ENCODE measurements at regions not wholly inside any gene's neighbourhood (a gene's known extent, or its start where the extent isn't known, plus 50 kb on each side); places are given as distances from the start of the nearest gene placed in this dataset.

DNA sequence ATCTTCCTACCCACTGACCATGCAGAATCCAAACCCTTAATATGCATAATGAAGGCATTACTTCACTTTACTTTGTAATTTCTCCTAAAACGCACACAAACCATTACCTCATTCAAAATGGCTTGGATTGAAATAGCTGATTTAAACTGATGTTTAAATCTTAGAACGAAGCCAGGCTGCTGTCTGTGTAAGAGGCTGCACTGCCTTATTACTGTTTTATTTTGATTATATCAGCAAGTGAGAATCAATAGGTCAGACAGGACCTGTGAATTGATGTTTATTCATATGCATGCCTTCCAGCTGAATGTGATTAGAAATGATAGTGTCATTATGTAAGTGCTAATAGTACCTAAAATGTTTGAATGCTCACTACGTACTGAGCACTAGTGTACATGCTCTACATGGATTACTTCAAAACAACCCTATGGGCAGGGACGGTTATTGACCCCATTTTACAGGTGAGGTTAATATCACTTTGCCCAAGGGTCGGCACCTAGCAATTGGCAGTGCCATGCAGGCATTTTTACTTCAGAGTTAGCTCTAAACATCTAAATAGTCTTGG is 314.2 kb upstream of the CBLB start:
- Histone ChIP-seq H3K9ac (no peak overlapping the region), H3K27me3 (ENCODE audit: insufficient read depth) (no peaks in the 10 kb centered on the region), H4K20me1 (ENCODE audit: insufficient read depth) (no peaks in the 10 kb centered on the region), H3K36me3 (replicated peaks in 1 of 2; ENCODE audit: control insufficient read depth in 1 of 2, insufficient read depth in 2 of 2, low read length in 1 of 2) (no peaks in the 10 kb centered on the region), H2AFZ (ENCODE audit: low read depth) (no peak overlapping the region), H3K9me2 (no peaks in the 10 kb centered on the region), H3F3A (replicated peaks; ENCODE audit: insufficient read depth) (no peaks in the 10 kb centered on the region), H3K4me3 (ENCODE audit: low read depth in 2 of 2, low read length in 1 of 2) (no peak overlapping the region), H3K4me1 (ENCODE audit: control insufficient read depth in 1 of 2, insufficient read depth in 2 of 2, low read depth in 1 of 2, low read length in 1 of 2) (no peaks in the 10 kb centered on the region), H3K79me2 (ENCODE audit: insufficient read depth) (no peaks in the 10 kb centered on the region), H3K9me3 (no peaks in the 10 kb centered on the region), H3K27ac (ENCODE audit: low read depth in 2 of 2, low read length in 1 of 2) (no peak overlapping the region), H3K4me2 (no peak overlapping the region)
- 88% methylated on average over 5 of the region's 5 CpGs for WGBS (ENCODE audit: low lambda C conversion rate)
- CTCF ChIA-PET: interaction anchor here (1.3 kb wide), 1 partner anchor 935 kb away, joined by 3 read pairs; no protein-coding TSS in a partner anchor
- POLR2A ChIA-PET: no interaction called here
- no peak for DNase-seq
- TF ChIP-seq SIN3A (IDR thresholded peaks at IDR 0.05; ENCODE audit: borderline replicate concordance, low read depth, low read length): no peak
- TF ChIP-seq NRF1 (IDR thresholded peaks at IDR 0.05; ENCODE audit: low read depth, low read length): no peak
- no peak for TF ChIP-seq MEF2A (IDR thresholded peaks at IDR 0.05; ENCODE audit: borderline replicate concordance, low read depth)
- no peak for TF ChIP-seq NFIC (IDR thresholded peaks at IDR 0.05; ENCODE audit: borderline replicate concordance)
- no peak for TF ChIP-seq TAF1 (IDR thresholded peaks at IDR 0.05; ENCODE audit: borderline replicate concordance, low read depth, low read length)
- no peak for TF ChIP-seq RFX5 (IDR thresholded peaks at IDR 0.05; ENCODE audit: low read length)
- no peak for TF ChIP-seq TEAD4 (IDR thresholded peaks at IDR 0.05; ENCODE audit: borderline replicate concordance, insufficient read depth)
- no peak for TF ChIP-seq CHD2 (IDR thresholded peaks at IDR 0.05; ENCODE audit: low read length, partially characterized antibody)
- TF ChIP-seq YY1 (IDR thresholded peaks at IDR 0.05; ENCODE audit: low read depth): no peak
- TF ChIP-seq JUND (IDR thresholded peaks at IDR 0.05): no peak
- TF ChIP-seq, protein P1, sequence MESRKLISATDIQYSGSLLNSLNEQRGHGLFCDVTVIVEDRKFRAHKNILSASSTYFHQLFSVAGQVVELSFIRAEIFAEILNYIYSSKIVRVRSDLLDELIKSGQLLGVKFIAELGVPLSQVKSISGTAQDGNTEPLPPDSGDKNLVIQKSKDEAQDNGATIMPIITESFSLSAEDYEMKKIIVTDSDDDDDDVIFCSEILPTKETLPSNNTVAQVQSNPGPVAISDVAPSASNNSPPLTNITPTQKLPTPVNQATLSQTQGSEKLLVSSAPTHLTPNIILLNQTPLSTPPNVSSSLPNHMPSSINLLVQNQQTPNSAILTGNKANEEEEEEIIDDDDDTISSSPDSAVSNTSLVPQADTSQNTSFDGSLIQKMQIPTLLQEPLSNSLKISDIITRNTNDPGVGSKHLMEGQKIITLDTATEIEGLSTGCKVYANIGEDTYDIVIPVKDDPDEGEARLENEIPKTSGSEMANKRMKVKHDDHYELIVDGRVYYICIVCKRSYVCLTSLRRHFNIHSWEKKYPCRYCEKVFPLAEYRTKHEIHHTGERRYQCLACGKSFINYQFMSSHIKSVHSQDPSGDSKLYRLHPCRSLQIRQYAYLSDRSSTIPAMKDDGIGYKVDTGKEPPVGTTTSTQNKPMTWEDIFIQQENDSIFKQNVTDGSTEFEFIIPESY (IDR thresholded peaks at IDR 0.05; ENCODE audit: borderline replicate concordance, low read depth): no peak
- no peak for TF ChIP-seq FOXM1 (IDR thresholded peaks at IDR 0.05; ENCODE audit: low read depth)
- no peak for TF ChIP-seq SMC3 (IDR thresholded peaks at IDR 0.05; ENCODE audit: low read depth, low read length)
- TF ChIP-seq FOXJ3 (CRISPR knock-in tag; IDR thresholded peaks at IDR 0.05): no peak

DNA sequence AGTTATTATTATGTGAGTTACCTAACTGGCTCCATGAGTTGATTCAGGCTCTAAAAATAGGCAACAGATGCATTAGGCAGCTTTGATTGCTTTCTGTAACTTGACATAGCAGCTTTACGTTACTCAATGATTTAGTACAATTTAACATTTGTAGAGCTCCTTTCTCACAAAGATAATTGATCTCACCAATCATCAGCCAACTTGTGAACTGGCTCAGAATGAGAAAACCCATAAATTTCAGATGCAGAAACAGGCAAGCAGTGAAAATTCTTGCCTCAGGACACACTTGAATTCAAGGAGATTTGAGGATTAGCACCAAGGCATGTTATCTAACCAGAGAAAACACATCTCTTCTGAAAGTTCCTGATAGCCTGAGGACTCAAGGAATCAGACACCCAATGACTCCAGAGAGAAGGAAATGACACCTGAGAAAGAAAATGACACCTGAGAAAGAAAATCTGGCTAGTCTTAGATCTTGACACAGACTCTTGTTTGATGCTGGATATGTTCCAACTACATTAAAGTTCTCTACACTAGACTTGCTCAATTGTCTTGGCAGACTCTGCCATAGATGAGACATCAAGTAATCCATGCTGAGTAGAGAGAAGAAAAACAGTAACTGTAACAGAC is 315.1 kb upstream of the CBLB start:
- Histone ChIP-seq H2AFZ (ENCODE audit: low read depth) (no peak overlapping the region), H3K4me2 (no peak overlapping the region), H3K27me3 (ENCODE audit: insufficient read depth) (no peaks in the 10 kb centered on the region), H3K9me3 (no peaks in the 10 kb centered on the region), H3F3A (replicated peaks; ENCODE audit: insufficient read depth) (no peaks in the 10 kb centered on the region), H3K9me2 (no peaks in the 10 kb centered on the region), H3K9ac (no peak overlapping the region), H3K27ac (ENCODE audit: low read depth in 2 of 2, low read length in 1 of 2) (no peak overlapping the region), H3K4me3 (ENCODE audit: low read depth in 2 of 2, low read length in 1 of 2) (no peak overlapping the region), H3K79me2 (ENCODE audit: insufficient read depth) (no peaks in the 10 kb centered on the region), H3K36me3 (replicated peaks in 1 of 2; ENCODE audit: control insufficient read depth in 1 of 2, insufficient read depth in 2 of 2, low read length in 1 of 2) (no peaks in the 10 kb centered on the region), H3K4me1 (ENCODE audit: control insufficient read depth in 1 of 2, insufficient read depth in 2 of 2, low read depth in 1 of 2, low read length in 1 of 2) (no peaks in the 10 kb centered on the region), H4K20me1 (ENCODE audit: insufficient read depth) (no peaks in the 10 kb centered on the region)
- no peak for DNase-seq
- CTCF ChIA-PET: no interaction called here
- 85% methylated on average over 1 of the region's 1 CpG for WGBS (ENCODE audit: low lambda C conversion rate)
- POLR2A ChIA-PET: no interaction called here
- TF ChIP-seq NFIC (IDR thresholded peaks at IDR 0.05; ENCODE audit: borderline replicate concordance) (peak; percentile 24; the same call in 1 of the 2 replicates), EZH2phosphoT487 (IDR thresholded peaks at IDR 0.05; ENCODE audit: borderline replicate concordance, low read depth) (no peak), POLR2AphosphoS5 (IDR thresholded peaks at IDR 0.05; ENCODE audit: low read depth, low read length) (no peak), TAF1 (IDR thresholded peaks at IDR 0.05; ENCODE audit: borderline replicate concordance, low read depth, low read length) (no peak), FOXM1 (IDR thresholded peaks at IDR 0.05; ENCODE audit: low read depth) (no peak), TCF12 (IDR thresholded peaks at IDR 0.05) (0 out of 2 replicates have a peak, but pooled peaks have one; percentile 10), JUND (IDR thresholded peaks at IDR 0.05) (no peak), SIN3A (IDR thresholded peaks at IDR 0.05; ENCODE audit: borderline replicate concordance, low read depth, low read length) (no peak), RXRA (IDR thresholded peaks at IDR 0.05; ENCODE audit: borderline replicate concordance, low read depth) (no peak)
- TF ChIP-seq, protein P2, sequence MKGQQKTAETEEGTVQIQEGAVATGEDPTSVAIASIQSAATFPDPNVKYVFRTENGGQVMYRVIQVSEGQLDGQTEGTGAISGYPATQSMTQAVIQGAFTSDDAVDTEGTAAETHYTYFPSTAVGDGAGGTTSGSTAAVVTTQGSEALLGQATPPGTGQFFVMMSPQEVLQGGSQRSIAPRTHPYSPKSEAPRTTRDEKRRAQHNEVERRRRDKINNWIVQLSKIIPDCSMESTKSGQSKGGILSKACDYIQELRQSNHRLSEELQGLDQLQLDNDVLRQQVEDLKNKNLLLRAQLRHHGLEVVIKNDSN (IDR thresholded peaks at IDR 0.05; ENCODE audit: borderline replicate concordance, low read depth): no peak
- TF ChIP-seq, protein P1 (IDR thresholded peaks at IDR 0.05; ENCODE audit: borderline replicate concordance, low read depth): no peak
- TF ChIP-seq, protein P3, sequence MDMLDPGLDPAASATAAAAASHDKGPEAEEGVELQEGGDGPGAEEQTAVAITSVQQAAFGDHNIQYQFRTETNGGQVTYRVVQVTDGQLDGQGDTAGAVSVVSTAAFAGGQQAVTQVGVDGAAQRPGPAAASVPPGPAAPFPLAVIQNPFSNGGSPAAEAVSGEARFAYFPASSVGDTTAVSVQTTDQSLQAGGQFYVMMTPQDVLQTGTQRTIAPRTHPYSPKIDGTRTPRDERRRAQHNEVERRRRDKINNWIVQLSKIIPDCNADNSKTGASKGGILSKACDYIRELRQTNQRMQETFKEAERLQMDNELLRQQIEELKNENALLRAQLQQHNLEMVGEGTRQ (IDR thresholded peaks at IDR 0.05; ENCODE audit: borderline replicate concordance, low read depth, low read length): no peak

Measured in SK-N-SH (cell line).